Left renal cortex interstitium (tissue), 4 donors: ENCODE measurements at regions not wholly inside any gene's neighbourhood (a gene's known extent, or its start where the extent isn't known, plus 50 kb on each side); places are given as distances from the start of the nearest gene placed in this dataset.
"Not testable (repeated sequence)": the region's sequence is repeated elsewhere in the genome, so short reads cannot be mapped to it uniquely, and the experiment has no call there.

Experiments used
- DNase-seq, 4 donors: peaks; one replicate each; pipeline ENCODE4 v3.0.0-alpha.2; 2013; ENCODE audit warnings: low read depth in 4 of 4, low spot score in 2 of 4, missing footprints in 1 of 4

DNA sequence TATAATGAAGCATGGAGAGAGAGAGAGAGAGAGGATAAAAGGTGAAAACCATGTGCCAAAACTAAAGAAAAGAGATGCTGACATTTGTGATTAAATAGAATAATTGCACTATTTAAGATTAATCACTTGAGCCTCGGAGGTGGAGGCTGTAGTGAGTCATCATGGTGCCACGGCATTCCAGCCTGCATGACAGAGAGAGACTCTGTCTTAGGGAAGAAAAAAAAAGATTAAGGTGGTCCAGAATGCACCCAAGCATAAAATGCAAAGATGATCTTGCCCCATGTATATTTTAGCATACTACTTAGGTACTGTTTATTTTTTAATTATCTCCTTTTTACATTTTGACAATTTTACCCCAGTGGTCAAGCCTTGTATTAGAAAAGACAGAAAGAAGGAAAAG lies 742.5 kb downstream of the SPATA31A1 start:
- DNase-seq, result not testable (repeated sequence)

GRCh38 chr9:40106003-40106782 lies 750.7 kb downstream of the SPATA31A1 start:
- DNase-seq, result peak in 1 of 4 donors; percentile 57

GRCh38 chr9:40106783-40107248 lies 751.3 kb downstream of the SPATA31A1 start:
- not testable (repeated sequence) for DNase-seq

- DNase-seq, result not testable (repeated sequence)
Observed at GRCh38 chr9:40107251-40107650, 751.8 kb downstream of the SPATA31A1 start.

DNA sequence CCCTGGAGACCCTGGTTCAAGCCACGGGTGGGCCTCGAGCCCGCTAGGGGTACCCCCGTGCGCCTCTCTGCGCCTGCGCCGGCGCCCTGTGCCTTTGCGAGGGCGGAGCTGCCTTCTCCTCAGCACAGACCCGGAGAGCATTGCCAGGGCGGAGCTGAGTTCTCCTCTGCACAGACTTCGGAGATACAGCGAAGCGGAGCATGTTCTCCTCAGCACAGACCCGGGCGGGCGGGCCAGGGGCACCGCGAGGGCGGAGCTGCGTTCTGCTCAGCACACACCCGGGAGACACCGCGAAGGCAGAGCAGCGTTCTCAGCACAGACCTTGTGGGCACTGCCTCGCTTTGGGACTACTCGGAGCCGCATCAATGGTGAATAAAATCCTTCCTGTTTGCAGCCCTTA lies 753.0 kb downstream of the SPATA31A1 start:
- not testable (repeated sequence) for DNase-seq

GRCh38 chr9:40110751-40111150 lies 755.3 kb downstream of the SPATA31A1 start:
- not testable (repeated sequence) for DNase-seq

GRCh38 chr9:40111571-40111970 lies 756.1 kb downstream of the SPATA31A1 start:
- not testable (repeated sequence) for DNase-seq

- DNase-seq, result not testable (repeated sequence)
Observed at GRCh38 chr9:40130598-40130997, 775.1 kb downstream of the SPATA31A1 start.

DNA sequence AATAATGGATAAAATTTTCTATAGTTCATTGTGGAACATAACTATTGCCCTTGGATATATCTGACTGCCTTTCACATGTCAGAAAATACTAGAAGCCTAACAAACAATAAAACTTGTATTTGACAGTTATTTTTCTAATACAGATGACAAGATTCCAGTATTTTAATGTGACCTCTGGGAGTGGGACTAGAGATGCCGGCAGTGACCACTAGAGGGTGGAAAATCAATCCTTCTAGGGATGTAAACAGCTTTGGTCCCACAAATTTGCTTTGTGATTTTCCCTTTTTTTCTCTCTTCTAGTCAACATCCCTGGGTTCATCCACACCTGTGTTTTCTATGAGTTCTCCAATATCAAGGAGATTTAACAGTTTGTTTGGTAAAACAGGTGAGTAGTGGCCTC lies 813.7 kb downstream of the SPATA31A1 start:
- not testable (repeated sequence) for DNase-seq

- not testable (repeated sequence) for DNase-seq
Observed at GRCh38 chr9:40173316-40173715, 817.8 kb downstream of the SPATA31A1 start.

- not testable (repeated sequence) for DNase-seq
Observed at GRCh38 chr9:40174035-40174434, 818.6 kb downstream of the SPATA31A1 start.

- DNase-seq, result not testable (repeated sequence)
Observed at GRCh38 chr9:40177403-40177802, 821.9 kb downstream of the SPATA31A1 start.

DNA sequence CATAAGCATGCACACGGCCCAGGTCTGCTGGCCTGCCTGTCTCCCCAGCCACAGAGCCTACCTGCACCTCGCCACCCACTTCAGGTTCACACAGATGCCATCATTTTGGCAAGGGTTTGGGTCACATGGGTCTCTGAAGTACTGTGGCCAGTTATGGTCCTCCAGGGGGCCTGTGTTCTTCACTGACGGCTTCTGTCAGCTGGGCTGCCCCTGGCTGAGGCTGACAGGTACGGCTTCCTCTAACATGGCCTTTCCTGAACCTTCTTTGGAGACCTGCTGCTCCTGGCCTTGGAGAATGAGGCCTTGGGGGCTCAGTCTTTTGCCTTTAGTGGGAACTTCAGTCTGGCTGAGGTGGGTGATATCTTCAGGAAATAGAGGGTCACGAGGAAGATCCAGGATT lies 835.9 kb downstream of the SPATA31A1 start:
- not testable (repeated sequence) for DNase-seq

DNA sequence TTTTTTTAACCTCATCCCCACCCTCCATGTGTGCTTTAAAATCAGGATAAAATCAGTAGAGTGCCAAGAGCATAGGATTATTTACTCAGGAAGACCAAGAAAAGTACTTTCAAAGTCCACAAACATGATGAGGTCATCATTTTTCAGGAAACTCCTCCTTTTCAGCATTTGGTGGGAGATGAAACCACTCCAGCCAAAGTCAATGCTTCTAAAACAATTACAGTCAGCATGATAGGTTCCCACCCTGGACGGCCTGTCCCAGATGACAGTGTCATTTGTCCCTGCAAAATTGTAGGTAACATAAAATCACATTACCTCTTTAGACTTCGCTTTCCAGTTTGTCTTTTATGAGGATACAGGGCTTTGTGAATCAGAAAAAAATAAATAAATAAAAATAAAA lies 836.7 kb downstream of the SPATA31A1 start:
- DNase-seq, result not testable (repeated sequence)

DNA sequence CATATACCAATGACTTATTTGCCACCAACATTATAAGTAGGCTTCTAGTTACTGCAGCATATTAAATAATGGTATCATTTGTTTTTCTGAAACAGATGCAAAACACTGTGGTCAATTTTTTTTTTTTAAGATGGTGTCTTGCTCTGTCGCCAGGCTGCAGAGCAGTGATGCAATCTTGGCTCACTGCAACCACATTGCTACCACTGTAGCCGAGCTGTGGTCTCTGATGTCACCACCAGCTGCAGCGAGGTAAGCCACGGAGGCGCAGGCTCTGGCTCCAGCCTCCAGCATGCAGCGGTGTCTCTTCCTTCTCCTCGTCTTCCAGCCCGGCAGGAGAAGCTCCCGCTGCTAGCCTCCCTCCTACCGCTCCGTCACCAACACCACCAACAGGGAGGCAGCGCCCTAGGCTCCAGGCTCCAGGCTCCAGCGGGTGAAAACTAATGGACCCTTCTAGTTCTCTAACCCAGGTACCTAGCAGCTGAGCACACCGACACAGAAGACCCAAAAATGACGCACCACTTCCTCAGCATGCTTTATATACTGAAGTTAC lies 840.8 kb downstream of the SPATA31A1 start:
- DNase-seq, result not testable (repeated sequence)

DNA sequence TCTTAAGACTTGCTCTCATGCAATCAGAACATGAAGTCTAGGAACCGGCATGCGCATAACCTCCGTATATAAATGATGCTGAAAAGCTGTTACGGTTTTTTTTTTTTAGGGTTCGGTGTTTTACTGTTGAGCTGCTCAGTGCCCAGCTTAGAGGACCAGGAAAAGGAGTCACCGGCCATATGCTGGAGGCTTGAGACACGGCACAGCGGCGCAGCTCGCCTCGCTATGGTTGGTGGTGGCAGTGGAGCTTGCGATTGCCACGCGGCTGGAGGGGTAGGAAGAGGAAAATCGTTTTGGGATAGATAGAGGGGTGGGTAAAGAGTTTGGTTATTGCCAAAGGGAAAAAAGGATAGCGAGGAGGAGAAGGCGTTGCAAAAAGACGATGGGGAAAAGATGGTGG lies 841.3 kb downstream of the SPATA31A1 start:
- not testable (repeated sequence) for DNase-seq

DNA sequence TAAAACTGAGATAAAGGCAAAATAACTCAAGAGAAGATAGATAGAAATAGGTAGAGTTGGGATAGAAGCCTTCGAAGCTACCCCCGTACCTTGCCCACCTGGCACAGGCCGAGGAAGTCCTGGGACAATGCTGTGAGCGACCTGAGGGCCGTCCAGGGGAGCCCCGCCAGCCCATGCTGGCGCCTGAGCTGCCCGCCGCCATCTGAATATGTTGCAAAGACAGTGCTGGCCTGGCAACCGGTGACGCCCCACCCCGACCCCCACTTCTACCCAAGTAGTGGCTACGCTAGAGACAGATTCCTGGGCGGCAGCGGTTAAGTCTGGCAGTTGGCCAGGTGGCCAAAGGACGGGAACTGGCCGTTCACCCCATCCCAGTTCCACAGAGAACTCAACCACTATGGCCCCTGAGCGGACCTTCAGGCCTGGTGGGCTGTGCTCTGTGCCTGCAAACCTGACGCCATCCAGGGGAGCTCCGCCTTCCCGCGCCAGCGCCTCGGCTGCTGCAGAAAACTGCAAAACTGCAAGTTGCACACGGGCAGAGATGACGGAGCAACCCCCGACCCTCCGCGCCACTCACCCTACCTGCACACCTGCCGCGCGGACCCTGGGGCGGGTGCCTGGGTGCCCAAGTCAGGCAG lies 866.2 kb downstream of the SPATA31A1 start:
- not testable (repeated sequence) for DNase-seq

DNA sequence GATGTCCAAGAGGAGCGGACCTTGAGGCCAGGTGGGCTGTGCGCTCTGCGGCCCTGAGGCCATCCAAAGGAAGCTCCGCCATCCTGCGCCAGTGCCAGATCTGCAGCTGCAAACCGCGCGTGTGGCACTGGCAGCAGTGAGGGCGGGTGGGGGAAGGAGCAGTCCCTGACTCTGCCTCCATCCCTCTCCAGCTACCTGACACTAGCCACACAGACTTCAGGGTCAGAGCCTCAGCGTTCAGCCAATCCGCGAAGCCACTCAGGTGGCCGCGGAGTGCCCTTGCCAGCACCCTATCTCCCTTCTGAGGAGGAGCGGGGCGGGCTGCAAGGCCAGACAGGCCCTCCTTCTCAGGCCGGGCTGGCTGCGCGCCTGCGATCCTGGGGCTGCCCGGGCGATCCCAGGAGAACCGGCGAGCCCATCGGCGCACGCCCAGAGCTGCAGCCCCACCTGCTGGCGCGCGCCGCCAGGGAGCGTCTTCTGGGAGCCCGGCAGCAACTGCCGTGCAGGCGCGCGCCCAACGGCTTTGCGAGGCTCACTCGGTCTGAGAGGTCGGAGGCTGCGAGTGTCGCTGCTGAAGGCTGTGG lies 867.2 kb downstream of the SPATA31A1 start:
- DNase-seq, result not testable (repeated sequence)

DNA sequence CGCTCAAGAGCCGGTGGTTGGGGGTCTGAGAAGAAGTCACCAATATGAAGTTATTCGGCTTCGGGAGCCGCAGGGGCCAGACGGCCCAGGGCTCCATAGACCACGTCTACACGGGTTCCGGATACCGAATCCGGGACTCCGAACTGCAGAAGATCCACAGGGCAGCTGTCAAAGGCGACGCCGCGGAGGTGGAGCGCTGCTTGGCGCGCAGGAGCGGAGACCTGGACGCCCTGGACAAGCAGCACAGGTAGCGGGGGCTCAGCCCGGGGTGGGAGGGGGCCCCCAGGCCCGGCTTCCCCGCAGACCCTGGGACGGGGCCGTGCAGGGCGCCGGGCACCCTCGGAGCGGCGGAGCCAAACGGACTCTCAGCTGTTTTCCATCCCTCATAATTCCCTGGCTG lies 867.9 kb downstream of the SPATA31A1 start:
- DNase-seq, result not testable (repeated sequence)
